ENCODE measurements at regions not wholly inside any gene's neighbourhood (a gene's known extent, or its start where the extent isn't known, plus 50 kb on each side); places are given as distances from the start of the nearest gene placed in this dataset.

GRCh38 chr14:89600950-89601826 lies 184.2 kb upstream of the FOXN3 start:
- peak; percentile 29 for DNase-seq (ENCODE audit: low spot score)

- no peak for DNase-seq (ENCODE audit: low spot score)
These were observed 183.0 kb upstream of the FOXN3 start for GRCh38 chr14:89600029-89600428.

- no peak for DNase-seq (ENCODE audit: low spot score)
These were observed 181.6 kb upstream of the FOXN3 start for GRCh38 chr14:89598548-89599186.

- DNase-seq (ENCODE audit: low spot score), result no peak
These were observed 175.9 kb upstream of the FOXN3 start for GRCh38 chr14:89592961-89593360.

- DNase-seq (ENCODE audit: low spot score), result no peak
These were observed 172.5 kb upstream of the FOXN3 start for GRCh38 chr14:89589400-89590118.

GRCh38 chr14:89588840-89589296 lies 171.8 kb upstream of the FOXN3 start:
- no peak for DNase-seq (ENCODE audit: low spot score)

- no peak for DNase-seq (ENCODE audit: low spot score)
These were observed 171.0 kb upstream of the FOXN3 start for GRCh38 chr14:89588016-89588415.

GRCh38 chr14:89587136-89587420 lies 170.0 kb upstream of the FOXN3 start:
- DNase-seq (ENCODE audit: low spot score), result no peak

- DNase-seq (ENCODE audit: low spot score), result no peak
These were observed 169.5 kb upstream of the FOXN3 start for GRCh38 chr14:89586258-89587135.

GRCh38 chr14:89578156-89578555 lies 161.1 kb upstream of the FOXN3 start:
- peak; percentile 19 for DNase-seq (ENCODE audit: low spot score)

- DNase-seq (ENCODE audit: low spot score), result no peak
These were observed 159.9 kb upstream of the FOXN3 start for GRCh38 chr14:89576960-89577359.

GRCh38 chr14:89576145-89576927 lies 159.3 kb upstream of the FOXN3 start:
- DNase-seq (ENCODE audit: low spot score), result no peak

- no peak for DNase-seq (ENCODE audit: low spot score)
These were observed 158.5 kb upstream of the FOXN3 start for GRCh38 chr14:89575386-89576061.

- no peak for DNase-seq (ENCODE audit: low spot score)
These were observed 157.4 kb upstream of the FOXN3 start for GRCh38 chr14:89574420-89574819.

GRCh38 chr14:89573399-89573657 lies 156.3 kb upstream of the FOXN3 start:
- no peak for DNase-seq (ENCODE audit: low spot score)

- no peak for DNase-seq (ENCODE audit: low spot score)
These were observed 155.8 kb upstream of the FOXN3 start for GRCh38 chr14:89572596-89573398.

- no peak for DNase-seq (ENCODE audit: low spot score)
These were observed 154.5 kb upstream of the FOXN3 start for GRCh38 chr14:89571491-89571890.

GRCh38 chr14:89566644-89567415 lies 149.8 kb upstream of the FOXN3 start:
- DNase-seq (ENCODE audit: low spot score), result no peak

GRCh38 chr14:89566180-89566579 lies 149.1 kb upstream of the FOXN3 start:
- DNase-seq (ENCODE audit: low spot score), result no peak

Measured in AG08395 (cell line).